D721Med (cell line): ENCODE measurements at regions not wholly inside any gene's neighbourhood (a gene's known extent, or its start where the extent isn't known, plus 50 kb on each side); places are given as distances from the start of the nearest gene placed in this dataset.

ENCODE experiments used
- DNase-seq: peaks from one replicate; pipeline ENCODE4 v3.0.0; 2011; ENCODE audit warnings: low spot score; ENCODE audit not compliant: insufficient read length
- FAIRE-seq: peaks from 2 replicates; lab custom pipeline; 2011; peaks lifted over from hg19 to GRCh38; lab: Jason Lieb, UNC
- CTCF ChIP-seq: IDR thresholded peaks from 2 replicates; pipeline ENCODE4 v1.5.1; 2012; ENCODE audit warnings: mild to moderate bottlenecking, control low read depth; ENCODE audit not compliant: insufficient read depth; ENCODE audit errors: missing control alignments

DNA sequence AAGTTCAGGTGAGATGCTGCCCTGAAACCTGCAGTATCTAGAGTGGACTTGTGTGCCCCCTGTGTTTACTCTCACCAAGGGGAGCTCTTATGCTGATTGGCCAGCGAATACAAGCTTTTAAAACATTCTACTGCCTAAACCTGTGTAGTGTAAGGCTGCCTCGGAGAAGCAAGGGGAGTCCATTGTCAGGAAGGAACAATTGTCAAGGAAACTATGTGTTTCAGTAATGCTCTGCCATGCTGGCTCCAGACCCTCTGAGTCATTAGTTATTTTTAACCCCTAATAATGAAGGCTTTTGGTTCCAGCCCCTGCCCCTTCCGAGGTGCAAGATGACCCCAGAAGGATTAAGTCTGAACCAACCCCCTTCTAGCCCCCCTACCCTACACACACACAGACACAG is 66.1 kb upstream of the CHMP2B start:
- FAIRE-seq = no peak

DNA sequence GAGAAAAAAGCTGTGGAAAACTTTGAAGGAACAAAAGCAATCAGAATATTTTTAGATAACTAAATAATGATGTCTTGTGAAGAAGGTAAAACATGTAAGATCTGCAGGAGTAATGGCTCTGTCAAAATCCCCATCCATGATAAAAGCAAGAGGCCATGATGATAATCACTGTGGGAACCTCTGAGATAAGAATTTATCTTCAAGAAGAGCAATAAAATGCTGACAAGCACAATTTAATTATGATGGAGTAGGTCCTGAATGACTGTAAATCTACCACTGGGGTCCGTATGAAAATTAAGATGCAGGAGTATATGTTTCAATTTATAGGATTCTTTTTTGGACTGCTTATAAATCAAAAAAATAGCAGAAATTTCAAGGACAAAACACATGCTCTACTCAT is 68.3 kb upstream of the CHMP2B start:
- FAIRE-seq (no peak), DNase-seq (no peak)
- no peak for TF ChIP-seq CTCF

More for the DNA sequence above, 66.1 kb upstream of the CHMP2B start:
- no peak for DNase-seq
- TF ChIP-seq CTCF = no peak

GRCh38 chr3:87148020-87148419 is 79.1 kb upstream of the CHMP2B start:
- DNase-seq = no peak
- TF ChIP-seq CTCF = no peak
- no peak for FAIRE-seq

DNA sequence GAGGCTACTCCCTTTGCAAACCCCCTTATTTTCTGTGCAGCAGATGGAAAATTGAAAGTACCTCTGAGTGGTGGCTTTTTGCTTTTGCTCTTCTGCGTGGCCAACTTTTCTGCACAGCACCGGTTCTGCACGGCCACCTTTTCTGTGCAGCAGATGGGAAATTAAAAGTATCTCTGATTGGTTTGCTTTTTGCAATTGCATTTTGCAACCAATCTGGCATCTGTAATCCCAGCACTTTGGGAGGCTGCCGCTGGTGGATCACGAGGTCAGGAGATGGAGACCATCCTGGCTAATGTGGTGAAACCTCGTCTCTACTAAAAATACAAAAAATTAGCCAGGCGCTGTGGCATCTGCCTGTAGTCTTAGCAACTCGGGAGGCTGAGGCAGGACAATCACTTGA is 79.5 kb upstream of the CHMP2B start:
- DNase-seq (no peak), FAIRE-seq (no peak)
- TF ChIP-seq CTCF = no peak

DNA sequence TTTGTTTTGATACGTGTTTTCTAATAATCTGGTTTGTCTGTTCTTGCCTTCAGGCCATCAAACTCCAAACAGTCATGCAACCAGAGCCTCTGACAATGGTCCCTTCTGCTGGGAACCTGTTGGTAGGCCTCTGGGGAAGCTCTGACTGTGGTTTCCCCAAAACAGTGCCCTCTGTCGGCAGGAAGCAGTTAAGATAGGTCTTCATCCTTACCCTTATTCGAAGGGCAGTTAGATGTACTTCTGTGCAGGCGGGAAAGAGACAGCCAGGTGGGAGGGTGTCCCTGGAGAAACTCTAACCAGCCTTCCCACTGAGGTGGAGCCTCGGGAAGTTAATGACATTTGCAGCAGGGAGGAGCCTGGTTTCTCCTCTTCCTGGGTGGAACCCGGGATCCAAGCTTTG is 81.6 kb upstream of the CHMP2B start:
- TF ChIP-seq CTCF = peak; percentile 32
- DNase-seq (no peak), FAIRE-seq (no peak)

DNA sequence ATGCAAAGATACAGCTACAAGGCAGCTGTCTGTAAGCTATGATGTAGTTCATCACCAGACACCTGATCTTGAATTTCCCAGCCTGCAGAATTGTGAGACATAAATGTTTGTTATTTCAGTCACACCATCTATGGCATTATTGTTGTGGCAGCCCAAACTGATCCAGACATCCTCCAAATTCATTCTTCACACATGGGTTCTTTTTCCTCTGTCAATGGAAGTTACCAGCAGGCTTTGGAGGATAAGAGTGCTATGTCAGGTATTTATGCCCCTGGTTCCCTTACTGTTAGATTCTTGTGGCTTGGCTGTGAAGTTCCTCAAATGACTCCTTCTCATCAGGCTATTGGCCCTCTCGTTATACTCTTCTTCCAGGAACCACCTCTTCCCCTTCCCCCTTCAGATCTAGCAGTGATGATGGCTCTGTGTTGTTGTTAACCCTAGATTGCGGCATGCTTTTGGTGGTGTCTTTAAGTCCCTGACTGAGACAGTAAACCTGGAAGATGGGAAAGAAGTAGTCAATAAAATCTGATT is 91.0 kb upstream of the CHMP2B start:
- TF ChIP-seq CTCF = no peak
- FAIRE-seq (no peak), DNase-seq (no peak)

- DNase-seq = no peak
- no peak for TF ChIP-seq CTCF
- FAIRE-seq = no peak
These were observed 91.7 kb upstream of the CHMP2B start for GRCh38 chr3:87135412-87135811.
